Type B pancreatic cell (in vitro differentiated cells): ENCODE measurements at regions not wholly inside any gene's neighbourhood (a gene's known extent, or its start where the extent isn't known, plus 50 kb on each side); places are given as distances from the start of the nearest gene placed in this dataset.

Experiments
- DNase-seq: peaks from one replicate; pipeline ENCODE4 v3.0.0; 2021; ENCODE audit warnings: mixed read lengths; ENCODE audit not compliant: unreplicated experiment; ENCODE audit errors: extremely low spot score
- H3K27ac Mint-ChIP-seq: 2 replicates; pipeline ENCODE4 v1.8.0; 2021; ENCODE audit warnings: mild to moderate bottlenecking, mixed read lengths
- H3K27me3 Mint-ChIP-seq: 2 replicates; pipeline ENCODE4 v1.8.0; 2021; ENCODE audit warnings: mixed read lengths
- H3K36me3 Mint-ChIP-seq: 2 replicates; pipeline ENCODE4 v1.8.0; 2021; ENCODE audit warnings: mixed read lengths
- H3K4me1 Mint-ChIP-seq: one replicate; pipeline ENCODE4 v1.8.0; 2021; ENCODE audit warnings: mixed read lengths; ENCODE audit not compliant: unreplicated experiment
- H3K4me3 Mint-ChIP-seq: 2 replicates; pipeline ENCODE4 v1.8.0; 2021; ENCODE audit warnings: mild to moderate bottlenecking, mixed read lengths
- H3K9me3 Mint-ChIP-seq: 2 replicates; pipeline ENCODE4 v1.8.0; 2021; ENCODE audit warnings: mixed read lengths
- TF ChIP-seq, protein P1 (sequence below): fragments of 200-600 bp; sonication (generic); conservative IDR thresholded peaks from 2 replicates; pipeline ENCODE4 v1.5.0; 2021; ENCODE audit warnings: antibody characterized with exemption, mild to moderate bottlenecking

DNA sequence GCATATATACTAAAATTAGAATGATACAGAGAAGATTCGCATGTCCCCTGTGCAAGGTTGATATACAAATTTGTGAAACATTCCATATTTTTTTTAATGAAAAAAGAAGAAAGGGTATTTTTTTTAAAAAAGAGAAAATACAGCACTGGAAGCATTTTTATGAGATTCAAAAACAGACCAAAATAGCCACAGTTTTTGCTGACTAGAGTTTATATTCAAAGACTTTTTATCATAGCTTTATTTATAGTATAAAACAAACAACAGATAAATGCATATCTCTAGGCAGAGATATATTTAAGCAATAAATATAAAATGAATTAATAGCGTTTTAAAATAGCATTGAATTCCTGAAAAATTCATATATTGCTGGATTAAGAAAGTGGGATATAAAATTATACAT is 436.5 kb upstream of the ACVR2A start:
- Mint-ChIP-seq H3K4me3 (no peak overlapping the region), H3K27ac (no peak overlapping the region), H3K36me3 (no peaks in the 10 kb centered on the region), H3K4me1 (no peaks in the 10 kb centered on the region), H3K9me3 (no peaks in the 10 kb centered on the region), H3K27me3 (no peaks in the 10 kb centered on the region)
- DNase-seq, result no peak
- TF ChIP-seq, protein P1, sequence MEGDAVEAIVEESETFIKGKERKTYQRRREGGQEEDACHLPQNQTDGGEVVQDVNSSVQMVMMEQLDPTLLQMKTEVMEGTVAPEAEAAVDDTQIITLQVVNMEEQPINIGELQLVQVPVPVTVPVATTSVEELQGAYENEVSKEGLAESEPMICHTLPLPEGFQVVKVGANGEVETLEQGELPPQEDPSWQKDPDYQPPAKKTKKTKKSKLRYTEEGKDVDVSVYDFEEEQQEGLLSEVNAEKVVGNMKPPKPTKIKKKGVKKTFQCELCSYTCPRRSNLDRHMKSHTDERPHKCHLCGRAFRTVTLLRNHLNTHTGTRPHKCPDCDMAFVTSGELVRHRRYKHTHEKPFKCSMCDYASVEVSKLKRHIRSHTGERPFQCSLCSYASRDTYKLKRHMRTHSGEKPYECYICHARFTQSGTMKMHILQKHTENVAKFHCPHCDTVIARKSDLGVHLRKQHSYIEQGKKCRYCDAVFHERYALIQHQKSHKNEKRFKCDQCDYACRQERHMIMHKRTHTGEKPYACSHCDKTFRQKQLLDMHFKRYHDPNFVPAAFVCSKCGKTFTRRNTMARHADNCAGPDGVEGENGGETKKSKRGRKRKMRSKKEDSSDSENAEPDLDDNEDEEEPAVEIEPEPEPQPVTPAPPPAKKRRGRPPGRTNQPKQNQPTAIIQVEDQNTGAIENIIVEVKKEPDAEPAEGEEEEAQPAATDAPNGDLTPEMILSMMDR, result no peak

- Mint-ChIP-seq H3K27me3 (no peaks in the 10 kb centered on the region), H3K36me3 (no peaks in the 10 kb centered on the region), H3K27ac (no peak overlapping the region), H3K4me1 (no peaks in the 10 kb centered on the region), H3K4me3 (no peak overlapping the region), H3K9me3 (no peaks in the 10 kb centered on the region)
- TF ChIP-seq, protein P1, result no peak
- DNase-seq, result no peak
Measured at GRCh38 chr2:147405651-147406050, 439.2 kb upstream of the ACVR2A start.

- TF ChIP-seq, protein P1, result no peak
- Mint-ChIP-seq H3K27me3 (peaks cover 2% of the 10 kb centered on the region), H3K4me1 (no peaks in the 10 kb centered on the region), H3K4me3 (no peak overlapping the region), H3K36me3 (no peaks in the 10 kb centered on the region), H3K9me3 (peaks cover 2% of the 10 kb centered on the region), H3K27ac (no peak overlapping the region)
- DNase-seq, result no peak
Measured at GRCh38 chr2:147398996-147399395, 445.8 kb upstream of the ACVR2A start.

DNA sequence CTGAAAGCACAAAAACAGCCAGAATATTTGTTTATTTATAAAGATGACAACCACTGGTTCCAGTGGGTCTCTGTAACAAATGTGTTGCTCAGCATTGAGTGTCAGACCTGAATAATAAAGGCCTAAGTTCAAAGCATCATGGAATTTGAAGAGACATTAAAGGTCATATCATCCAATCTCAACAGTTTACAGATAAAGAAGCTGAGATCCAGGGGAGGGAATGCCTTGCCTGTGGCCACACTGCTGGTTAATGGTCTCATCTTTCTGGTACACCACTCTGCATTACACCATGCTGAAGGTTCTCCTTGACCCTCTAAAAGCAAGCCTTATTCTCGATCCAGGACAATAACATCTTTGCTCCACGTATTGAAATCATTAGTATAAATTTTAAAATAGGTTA is 446.5 kb upstream of the ACVR2A start:
- TF ChIP-seq, protein P1, result no peak
- Mint-ChIP-seq H3K27ac (no peak overlapping the region), H3K4me3 (no peak overlapping the region), H3K36me3 (no peaks in the 10 kb centered on the region), H3K9me3 (peaks cover 7% of the 10 kb centered on the region), H3K27me3 (peaks cover 2% of the 10 kb centered on the region), H3K4me1 (no peaks in the 10 kb centered on the region)
- no peak for DNase-seq

DNA sequence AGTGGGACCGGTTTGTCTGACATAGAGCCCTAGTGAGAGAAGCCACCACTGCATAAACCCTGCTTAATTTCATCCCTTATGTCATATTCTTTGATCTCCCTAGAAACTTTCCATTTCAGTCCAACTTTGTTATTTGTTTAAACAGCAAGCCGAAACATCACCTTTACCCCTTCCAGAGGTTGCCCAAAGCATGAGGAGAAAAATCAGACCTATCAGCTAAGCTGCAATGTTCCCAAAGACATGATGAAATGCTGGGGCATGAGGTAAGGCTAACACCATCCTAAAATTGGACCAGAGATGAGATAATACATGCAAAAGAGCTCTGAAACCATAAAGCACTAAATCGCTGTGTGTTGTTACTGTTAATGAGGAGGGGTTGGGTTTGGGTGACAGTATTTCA is 447.9 kb upstream of the ACVR2A start:
- Mint-ChIP-seq H3K4me3 (no peak overlapping the region), H3K36me3 (no peaks in the 10 kb centered on the region), H3K9me3 (peaks cover 7% of the 10 kb centered on the region), H3K27me3 (peaks cover 2% of the 10 kb centered on the region), H3K4me1 (no peaks in the 10 kb centered on the region), H3K27ac (no peak overlapping the region)
- DNase-seq, result no peak
- TF ChIP-seq, protein P1, result no peak

DNA sequence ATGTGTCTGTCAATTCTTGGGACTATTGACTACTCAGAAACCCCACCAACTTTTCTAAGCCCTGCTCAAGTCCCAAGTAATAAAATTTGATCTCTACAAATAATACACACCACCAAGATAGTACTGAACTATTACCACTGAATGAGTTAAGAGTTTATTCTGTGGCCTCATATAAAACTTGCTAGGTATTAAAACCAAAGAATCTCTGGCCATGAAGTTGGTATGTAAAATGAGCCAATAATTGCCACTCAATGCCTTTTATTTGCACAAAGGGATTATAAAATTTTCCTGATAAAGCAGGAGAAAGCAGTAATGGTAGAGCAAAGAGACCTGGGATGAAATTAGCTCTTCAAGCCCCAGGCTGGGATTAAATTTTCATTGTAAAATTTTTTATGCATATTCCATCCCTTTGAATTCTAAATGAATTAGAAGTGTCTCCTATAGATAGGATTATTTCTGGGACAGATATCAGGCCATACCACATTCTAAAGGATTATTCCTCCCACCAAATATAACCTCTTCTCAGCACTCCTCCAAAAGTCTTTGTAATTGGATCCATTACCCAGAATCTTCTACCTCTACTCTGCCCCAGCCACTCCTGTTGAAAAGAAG is 450.5 kb upstream of the ACVR2A start:
- Mint-ChIP-seq H3K4me3 (no peak overlapping the region), H3K36me3 (no peaks in the 10 kb centered on the region), H3K4me1 (no peaks in the 10 kb centered on the region), H3K9me3 (peaks cover 7% of the 10 kb centered on the region), H3K27me3 (peaks cover 6% of the 10 kb centered on the region), H3K27ac (no peak overlapping the region)
- TF ChIP-seq, protein P1, result no peak
- DNase-seq, result no peak
